ENCODE measurements at regions not wholly inside any gene's neighbourhood (a gene's known extent, or its start where the extent isn't known, plus 50 kb on each side); places are given as distances from the start of the nearest gene placed in this dataset.

- H3K27me3 ChIP-seq (ENCODE audit: insufficient read depth, low read length), result no peaks in the 10 kb centered on the region
- POLR2A ChIA-PET (ENCODE audit: partially characterized antibody), result no interaction called here
- Mint-ChIP-seq H3K36me3 (no peaks in the 10 kb centered on the region), H3K27ac (no peak overlapping the region), H3K27me3 (no peaks in the 10 kb centered on the region), H3K4me3 (no peak overlapping the region), H3K4me1 (no peaks in the 10 kb centered on the region), H3K9me3 (no peaks in the 10 kb centered on the region)
- H3K4me3 ChIP-seq (ENCODE audit: low read length in 2 of 2), result no peak overlapping the region
- CTCF ChIA-PET (ENCODE audit: partially characterized antibody), result no interaction called here
- H3K9me3 ChIP-seq (ENCODE audit: control insufficient read depth in 1 of 2, low read length in 2 of 2), result no peaks in the 10 kb centered on the region
- intact Hi-C loops (cut with micrococcal nuclease), result no loop called here
- no peaks in the 10 kb centered on the region for H3K36me3 ChIP-seq (ENCODE audit: insufficient read depth, low read length)
- DNase-seq, result no peak
- H3K27ac ChIP-seq (ENCODE audit: low read depth, low read length), result no peak overlapping the region
- H3K4me1 ChIP-seq (ENCODE audit: insufficient read depth, low read length), result no peaks in the 10 kb centered on the region
Measured at GRCh38 chr20:40104959-40105358, 584.1 kb downstream of the MAFB start.

- no peaks in the 10 kb centered on the region for H3K9me3 ChIP-seq (ENCODE audit: control insufficient read depth in 1 of 2, low read length in 2 of 2)
- Mint-ChIP-seq H3K27me3 (no peaks in the 10 kb centered on the region), H3K4me3 (no peak overlapping the region)
Measured at GRCh38 chr20:40103420-40103819, 585.6 kb downstream of the MAFB start.

GRCh38 chr20:40101560-40101959 is 587.5 kb downstream of the MAFB start:
- ChIA-PET POLR2A (ENCODE audit: partially characterized antibody) (no interaction called here), CTCF (ENCODE audit: partially characterized antibody) (no interaction called here)
- Mint-ChIP-seq H3K9me3 (no peaks in the 10 kb centered on the region), H3K27me3 (no peaks in the 10 kb centered on the region), H3K27ac (no peak overlapping the region), H3K4me3 (no peak overlapping the region), H3K4me1 (no peaks in the 10 kb centered on the region), H3K36me3 (no peaks in the 10 kb centered on the region)
- Histone ChIP-seq H3K4me1 (ENCODE audit: insufficient read depth, low read length) (no peaks in the 10 kb centered on the region), H3K27me3 (ENCODE audit: insufficient read depth, low read length) (no peaks in the 10 kb centered on the region), H3K36me3 (ENCODE audit: insufficient read depth, low read length) (no peaks in the 10 kb centered on the region), H3K9me3 (ENCODE audit: control insufficient read depth in 1 of 2, low read length in 2 of 2) (no peaks in the 10 kb centered on the region), H3K27ac (ENCODE audit: low read depth, low read length) (no peak overlapping the region), H3K4me3 (ENCODE audit: low read length in 2 of 2) (no peak overlapping the region)
- intact Hi-C loops (cut with micrococcal nuclease), result no loop called here
- no peak for DNase-seq

More at GRCh38 chr20:40103420-40103819, 585.6 kb downstream of the MAFB start:
- Histone ChIP-seq H3K4me3 (ENCODE audit: low read length in 2 of 2) (no peak overlapping the region), H3K4me1 (ENCODE audit: insufficient read depth, low read length) (no peaks in the 10 kb centered on the region), H3K27me3 (ENCODE audit: insufficient read depth, low read length) (no peaks in the 10 kb centered on the region), H3K27ac (ENCODE audit: low read depth, low read length) (no peak overlapping the region), H3K36me3 (ENCODE audit: insufficient read depth, low read length) (no peaks in the 10 kb centered on the region)
- Mint-ChIP-seq H3K9me3 (no peaks in the 10 kb centered on the region), H3K4me1 (no peaks in the 10 kb centered on the region), H3K36me3 (no peaks in the 10 kb centered on the region), H3K27ac (no peak overlapping the region)
- no peak for DNase-seq
- ChIA-PET POLR2A (ENCODE audit: partially characterized antibody) (no interaction called here), CTCF (ENCODE audit: partially characterized antibody) (no interaction called here)
- intact Hi-C loops (cut with micrococcal nuclease), result no loop called here

GRCh38 chr20:40100261-40100660 is 588.8 kb downstream of the MAFB start:
- CTCF ChIA-PET (ENCODE audit: partially characterized antibody), result no interaction called here
- H3K4me3 Mint-ChIP-seq, result no peak overlapping the region
- no peak overlapping the region for H3K27ac ChIP-seq (ENCODE audit: low read depth, low read length)
- H3K4me1 Mint-ChIP-seq, result no peaks in the 10 kb centered on the region
- DNase-seq, result no peak
- no peaks in the 10 kb centered on the region for H3K27me3 ChIP-seq (ENCODE audit: insufficient read depth, low read length)
- H3K9me3 Mint-ChIP-seq, result no peaks in the 10 kb centered on the region
- POLR2A ChIA-PET (ENCODE audit: partially characterized antibody), result no interaction called here
- no peaks in the 10 kb centered on the region for H3K36me3 ChIP-seq (ENCODE audit: insufficient read depth, low read length)
- H3K4me1 ChIP-seq (ENCODE audit: insufficient read depth, low read length), result no peaks in the 10 kb centered on the region
- intact Hi-C loops (cut with micrococcal nuclease), result no loop called here
- H3K27me3 Mint-ChIP-seq, result no peaks in the 10 kb centered on the region
- no peaks in the 10 kb centered on the region for H3K36me3 Mint-ChIP-seq
- no peak overlapping the region for H3K27ac Mint-ChIP-seq
- H3K9me3 ChIP-seq (ENCODE audit: control insufficient read depth in 1 of 2, low read length in 2 of 2), result no peaks in the 10 kb centered on the region
- no peak overlapping the region for H3K4me3 ChIP-seq (ENCODE audit: low read length in 2 of 2)

- Mint-ChIP-seq H3K27me3 (no peaks in the 10 kb centered on the region), H3K4me3 (no peak overlapping the region), H3K36me3 (no peaks in the 10 kb centered on the region), H3K27ac (no peak overlapping the region), H3K9me3 (peaks cover 0 to 22% (median 12%) of the 10 kb centered on the region in 8 donors), H3K4me1 (no peaks in the 10 kb centered on the region)
- H3K36me3 ChIP-seq (ENCODE audit: insufficient read depth, low read length), result no peaks in the 10 kb centered on the region
- no peaks in the 10 kb centered on the region for H3K4me1 ChIP-seq (ENCODE audit: insufficient read depth, low read length)
- CTCF ChIA-PET (ENCODE audit: partially characterized antibody), result no interaction called here
- POLR2A ChIA-PET (ENCODE audit: partially characterized antibody), result no interaction called here
- no peak overlapping the region for H3K27ac ChIP-seq (ENCODE audit: low read depth, low read length)
- DNase-seq, result no peak
- intact Hi-C loops (cut with micrococcal nuclease), result no loop called here
- H3K27me3 ChIP-seq (ENCODE audit: insufficient read depth, low read length), result no peaks in the 10 kb centered on the region
- H3K4me3 ChIP-seq (ENCODE audit: low read length in 2 of 2), result no peak overlapping the region
- H3K9me3 ChIP-seq (ENCODE audit: control insufficient read depth in 1 of 2, low read length in 2 of 2), result no peaks in the 10 kb centered on the region
Measured at GRCh38 chr20:40090236-40090635, 598.8 kb downstream of the MAFB start.

GRCh38 chr20:40087496-40087895 is 601.5 kb downstream of the MAFB start:
- Histone ChIP-seq H3K4me1 (ENCODE audit: insufficient read depth, low read length) (no peaks in the 10 kb centered on the region), H3K4me3 (ENCODE audit: low read length in 2 of 2) (no peak overlapping the region), H3K27ac (ENCODE audit: low read depth, low read length) (no peak overlapping the region), H3K27me3 (ENCODE audit: insufficient read depth, low read length) (no peaks in the 10 kb centered on the region), H3K9me3 (ENCODE audit: control insufficient read depth in 1 of 2, low read length in 2 of 2) (no peaks in the 10 kb centered on the region), H3K36me3 (ENCODE audit: insufficient read depth, low read length) (no peaks in the 10 kb centered on the region)
- intact Hi-C loops (cut with micrococcal nuclease), result no loop called here
- no peaks in the 10 kb centered on the region for H3K36me3 Mint-ChIP-seq
- H3K4me1 Mint-ChIP-seq, result no peaks in the 10 kb centered on the region
- DNase-seq, result no peak
- H3K4me3 Mint-ChIP-seq, result no peak overlapping the region
- peaks cover 0 to 21% (median 9%) of the 10 kb centered on the region in 8 donors for H3K9me3 Mint-ChIP-seq
- no peaks in the 10 kb centered on the region for H3K27me3 Mint-ChIP-seq
- CTCF ChIA-PET (ENCODE audit: partially characterized antibody), result no interaction called here
- POLR2A ChIA-PET (ENCODE audit: partially characterized antibody), result no interaction called here
- no peak overlapping the region for H3K27ac Mint-ChIP-seq

- no peak overlapping the region for H3K4me3 ChIP-seq (ENCODE audit: low read length in 2 of 2)
- H3K4me1 ChIP-seq (ENCODE audit: insufficient read depth, low read length), result no peaks in the 10 kb centered on the region
- no peaks in the 10 kb centered on the region for H3K27me3 ChIP-seq (ENCODE audit: insufficient read depth, low read length)
- H3K9me3 Mint-ChIP-seq, result peaks cover 0 to 9% (median 2%) of the 10 kb centered on the region in 8 donors
- H3K36me3 Mint-ChIP-seq, result no peaks in the 10 kb centered on the region
- H3K4me1 Mint-ChIP-seq, result no peaks in the 10 kb centered on the region
- no peaks in the 10 kb centered on the region for H3K9me3 ChIP-seq (ENCODE audit: control insufficient read depth in 1 of 2, low read length in 2 of 2)
- H3K27ac ChIP-seq (ENCODE audit: low read depth, low read length), result no peak overlapping the region
- intact Hi-C loops (cut with micrococcal nuclease), result no loop called here
- H3K4me3 Mint-ChIP-seq, result no peak overlapping the region
- CTCF ChIA-PET (ENCODE audit: partially characterized antibody), result no interaction called here
- no peak for DNase-seq
- POLR2A ChIA-PET (ENCODE audit: partially characterized antibody), result no interaction called here
- no peaks in the 10 kb centered on the region for H3K36me3 ChIP-seq (ENCODE audit: insufficient read depth, low read length)
- no peaks in the 10 kb centered on the region for H3K27me3 Mint-ChIP-seq
- H3K27ac Mint-ChIP-seq, result no peak overlapping the region
Measured at GRCh38 chr20:40085513-40085912, 603.5 kb downstream of the MAFB start.

- intact Hi-C loops (cut with micrococcal nuclease), result no loop called here
- Histone ChIP-seq H3K4me1 (ENCODE audit: insufficient read depth, low read length) (no peaks in the 10 kb centered on the region), H3K27me3 (ENCODE audit: insufficient read depth, low read length) (no peaks in the 10 kb centered on the region), H3K36me3 (ENCODE audit: insufficient read depth, low read length) (no peaks in the 10 kb centered on the region), H3K9me3 (ENCODE audit: control insufficient read depth in 1 of 2, low read length in 2 of 2) (no peaks in the 10 kb centered on the region), H3K4me3 (ENCODE audit: low read length in 2 of 2) (no peak overlapping the region), H3K27ac (ENCODE audit: low read depth, low read length) (no peak overlapping the region)
- Mint-ChIP-seq H3K4me1 (no peaks in the 10 kb centered on the region), H3K27ac (no peak overlapping the region), H3K27me3 (no peaks in the 10 kb centered on the region), H3K4me3 (no peak overlapping the region), H3K36me3 (no peaks in the 10 kb centered on the region), H3K9me3 (peaks cover 0 to 3% (median under 1%) of the 10 kb centered on the region in 8 donors)
- POLR2A ChIA-PET (ENCODE audit: partially characterized antibody), result no interaction called here
- CTCF ChIA-PET (ENCODE audit: partially characterized antibody), result no interaction called here
- no peak for DNase-seq
Measured at GRCh38 chr20:40082436-40082835, 606.6 kb downstream of the MAFB start.
